EL (cell line): ENCODE measurements at regions not wholly inside any gene's neighbourhood (a gene's known extent, or its start where the extent isn't known, plus 50 kb on each side); places are given as distances from the start of the nearest gene placed in this dataset.
"Not testable (repeated sequence)": the region's sequence is repeated elsewhere in the genome, so short reads cannot be mapped to it uniquely, and the experiment has no call there.

Experiments
- DNase-seq: peaks from one replicate; pipeline ENCODE4 v3.0.0-alpha.2; 2016

- no peak for DNase-seq
Observed at GRCh38 chr19:28614634-28615545, 598.1 kb downstream of the UQCRFS1 start.

GRCh38 chr19:28612275-28612769 is 600.6 kb downstream of the UQCRFS1 start:
- DNase-seq: no peak

GRCh38 chr19:28611227-28611914 is 601.6 kb downstream of the UQCRFS1 start:
- DNase-seq: not testable (repeated sequence)

GRCh38 chr19:28610731-28611130 is 602.2 kb downstream of the UQCRFS1 start:
- DNase-seq: no peak

GRCh38 chr19:28609944-28610343 is 603.0 kb downstream of the UQCRFS1 start:
- no peak for DNase-seq

GRCh38 chr19:28609091-28609755 is 603.7 kb downstream of the UQCRFS1 start:
- no peak for DNase-seq

- DNase-seq: no peak
Observed at GRCh38 chr19:28608292-28608691, 604.7 kb downstream of the UQCRFS1 start.

- DNase-seq: no peak
Observed at GRCh38 chr19:28607066-28607583, 605.8 kb downstream of the UQCRFS1 start.

GRCh38 chr19:28606269-28607032 is 606.5 kb downstream of the UQCRFS1 start:
- DNase-seq: no peak

GRCh38 chr19:28605501-28606268 is 607.3 kb downstream of the UQCRFS1 start:
- no peak for DNase-seq

GRCh38 chr19:28603453-28603852 is 609.5 kb downstream of the UQCRFS1 start:
- no peak for DNase-seq

- no peak for DNase-seq
Observed at GRCh38 chr19:28602675-28603298, 610.2 kb downstream of the UQCRFS1 start.

GRCh38 chr19:28601723-28602440 is 611.1 kb downstream of the UQCRFS1 start:
- DNase-seq: no peak

GRCh38 chr19:28598861-28599260 is 614.1 kb downstream of the UQCRFS1 start:
- DNase-seq: no peak

- no peak for DNase-seq
Observed at GRCh38 chr19:28596561-28597071, 616.3 kb downstream of the UQCRFS1 start.

GRCh38 chr19:28595722-28596480 is 617.0 kb downstream of the UQCRFS1 start:
- no peak for DNase-seq

- no peak for DNase-seq
Observed at GRCh38 chr19:28594737-28595136, 618.2 kb downstream of the UQCRFS1 start.

- not testable (repeated sequence) for DNase-seq
Observed at GRCh38 chr19:28589991-28590411, 623.0 kb downstream of the UQCRFS1 start.

GRCh38 chr19:28586474-28586873 is 626.5 kb downstream of the UQCRFS1 start:
- no peak for DNase-seq
